NB4 (cell line): ENCODE measurements at regions not wholly inside any gene's neighbourhood (a gene's known extent, or its start where the extent isn't known, plus 50 kb on each side); places are given as distances from the start of the nearest gene placed in this dataset.

Experiments
- DNase-seq: peaks from one replicate; pipeline ENCODE4 v3.0.0; 2010; ENCODE audit warnings: low read depth
- H3K4me3 ChIP-seq: one replicate; pipeline ENCODE4 v1.5.1; 2011; ENCODE audit warnings: mild to moderate bottlenecking, low read depth, low read length, moderate library complexity
- CTCF ChIP-seq: IDR thresholded peaks from one replicate; pipeline ENCODE4 v1.5.1; 2012; ENCODE audit warnings: low read depth, low read length
- MAX ChIP-seq: IDR thresholded peaks from 2 replicates; pipeline ENCODE4 v1.6.1; 2011; ENCODE audit warnings: low read depth, low read length
- MYC ChIP-seq: IDR thresholded peaks from 2 replicates; pipeline ENCODE4 v1.6.1; 2011; ENCODE audit warnings: low read depth, low read length
- POLR2A ChIP-seq: IDR thresholded peaks from 2 replicates; pipeline ENCODE4 v1.6.1; 2011; ENCODE audit warnings: mild to moderate bottlenecking; ENCODE audit not compliant: insufficient read length; ENCODE audit errors: extremely low read depth

GRCh38 chr2:9762164-9762563 is 81.1 kb upstream of the TAF1B start:
- DNase-seq: no peak
- TF ChIP-seq MYC (no peak), POLR2A (no peak), CTCF (no peak)
- no peak overlapping the region for H3K4me3 ChIP-seq

GRCh38 chr2:9762941-9763340 is 80.3 kb upstream of the TAF1B start:
- TF ChIP-seq MAX: no peak
- TF ChIP-seq POLR2A: no peak
- TF ChIP-seq MYC: no peak
- no peak for TF ChIP-seq CTCF
- H3K4me3 ChIP-seq: no peak overlapping the region
- no peak for DNase-seq

GRCh38 chr2:9763356-9764152 is 79.7 kb upstream of the TAF1B start:
- TF ChIP-seq POLR2A (no peak), CTCF (no peak), MYC (no peak), MAX (no peak)
- no peak for DNase-seq

GRCh38 chr2:9764153-9764778 is 79.0 kb upstream of the TAF1B start:
- peak; percentile 60 for DNase-seq
- no peak overlapping the region for H3K4me3 ChIP-seq
- TF ChIP-seq POLR2A (no peak), MAX (no peak), MYC (no peak), CTCF (no peak)

More at GRCh38 chr2:9763356-9764152, 79.7 kb upstream of the TAF1B start:
- no peak overlapping the region for H3K4me3 ChIP-seq

- no peak for DNase-seq
- TF ChIP-seq MAX (no peak), CTCF (peak; percentile 10)
- no peak overlapping the region for H3K4me3 ChIP-seq
Observed at GRCh38 chr2:9765611-9766531, 77.4 kb upstream of the TAF1B start.
